Stimulated activated naive CD8-positive, alpha-beta T cell treated with anti-CD3 and anti-CD28 coated beads, Interleukin-15, Interleukin-2, amounts not matched to agents 100 U/mL and 50 U/mL, for 24 hours (primary cell): ENCODE measurements at regions not wholly inside any gene's neighbourhood (a gene's known extent, or its start where the extent isn't known, plus 50 kb on each side); places are given as distances from the start of the nearest gene placed in this dataset.
"Not testable (repeated sequence)": the region's sequence is repeated elsewhere in the genome, so short reads cannot be mapped to it uniquely, and the experiment has no call there.

ENCODE experiments used
- ATAC-seq: fragments of 150-1000 bp; cut with Tn5 transposase; one replicate; pipeline ENCODE4 v1.10.0; 2021
- DNase-seq: peaks from one replicate; pipeline ENCODE4 v3.0.0; 2021

DNA sequence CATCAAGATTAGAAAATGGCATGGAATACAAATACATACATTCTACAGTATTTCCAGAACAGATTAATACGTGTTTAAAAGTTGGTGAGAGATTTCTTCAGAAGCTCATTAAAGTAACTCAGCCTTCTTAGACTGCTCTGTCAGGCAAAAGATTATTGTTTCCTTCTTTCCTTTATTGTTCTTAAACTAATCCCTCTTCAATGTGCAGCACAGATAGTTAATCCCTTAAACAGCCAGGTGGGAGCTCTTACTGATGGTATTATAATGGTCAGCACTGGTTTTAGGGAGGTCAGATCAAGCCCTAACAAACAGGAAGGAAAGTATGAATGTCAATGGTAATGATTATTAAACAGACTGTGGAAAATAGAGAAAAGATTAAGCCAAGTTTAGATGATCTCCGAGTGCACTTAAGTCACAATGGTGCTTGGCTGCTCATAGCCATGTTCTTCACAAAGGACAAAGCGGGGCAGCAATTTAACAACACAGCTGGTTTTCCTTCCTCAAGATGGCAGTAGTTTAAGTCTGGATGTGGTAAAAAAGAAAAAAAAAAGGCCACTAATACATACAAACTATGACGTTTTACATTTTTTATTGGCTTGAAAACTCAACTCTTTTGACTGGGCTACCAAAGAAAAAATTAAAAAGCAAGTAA is 992.6 kb downstream of the PCDH9 start:
- no peak for DNase-seq
- no peak for ATAC-seq

DNA sequence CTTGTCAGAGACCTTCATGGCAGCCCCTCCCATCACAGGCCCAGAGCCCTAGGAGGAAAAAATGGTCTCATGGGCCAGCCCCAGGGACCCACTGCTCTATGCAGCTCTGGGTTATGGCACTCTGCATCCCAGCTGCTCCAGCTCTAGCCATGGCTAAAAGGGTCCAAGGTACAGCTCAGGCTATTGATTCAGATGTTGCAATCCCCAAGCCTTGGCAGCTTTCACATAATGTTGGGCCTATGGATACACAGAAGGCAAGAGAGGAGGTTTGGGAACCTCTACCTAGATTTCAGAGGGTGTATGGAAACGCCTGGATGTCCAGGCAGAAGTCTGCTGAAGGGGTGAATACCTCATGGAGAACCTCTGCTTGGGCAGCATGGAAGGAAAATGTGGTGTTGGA is 996.0 kb downstream of the PCDH9 start:
- no peak for ATAC-seq
- DNase-seq: no peak

DNA sequence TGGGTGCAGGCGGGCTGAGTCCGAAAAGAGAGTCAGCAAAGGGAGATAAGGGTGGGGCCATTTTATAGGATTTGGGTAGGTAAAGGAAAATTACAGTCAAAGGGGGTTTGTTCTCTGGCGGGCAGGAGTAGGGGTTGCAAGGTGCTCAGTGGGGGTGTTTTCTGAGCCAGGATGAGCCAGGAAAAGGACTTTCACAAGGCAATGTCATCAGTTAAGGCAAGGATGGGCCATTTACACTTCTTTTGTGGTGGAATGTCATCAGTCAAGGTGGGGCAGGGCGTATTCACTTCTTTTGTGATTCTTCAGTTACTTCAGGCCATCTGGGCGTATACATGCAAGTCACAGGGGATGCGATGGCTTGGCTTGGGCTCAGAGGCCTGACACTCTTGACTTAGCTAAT is 998.2 kb downstream of the PCDH9 start:
- DNase-seq, ATAC-seq: not testable (repeated sequence)

DNA sequence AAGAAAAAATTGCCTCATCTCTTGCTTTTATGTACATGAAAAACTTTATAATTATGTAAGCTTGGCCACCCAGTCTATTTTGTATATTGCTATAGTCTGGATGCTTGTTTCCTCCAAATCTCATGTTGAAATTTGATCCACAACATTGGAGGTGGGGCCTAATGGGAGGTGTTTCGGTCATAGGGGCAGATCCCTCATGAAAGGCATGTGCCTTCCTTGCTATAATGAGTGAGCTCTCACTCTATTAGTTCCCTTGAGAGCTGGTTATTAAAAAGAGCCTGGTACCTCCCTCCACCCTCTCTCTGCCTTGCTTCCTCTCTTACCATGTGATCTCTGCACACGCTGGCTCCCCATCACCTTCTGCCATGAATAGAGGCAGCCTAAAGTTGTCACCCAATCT is 1005.1 kb downstream of the PCDH9 start:
- DNase-seq (no peak), ATAC-seq (no peak)

DNA sequence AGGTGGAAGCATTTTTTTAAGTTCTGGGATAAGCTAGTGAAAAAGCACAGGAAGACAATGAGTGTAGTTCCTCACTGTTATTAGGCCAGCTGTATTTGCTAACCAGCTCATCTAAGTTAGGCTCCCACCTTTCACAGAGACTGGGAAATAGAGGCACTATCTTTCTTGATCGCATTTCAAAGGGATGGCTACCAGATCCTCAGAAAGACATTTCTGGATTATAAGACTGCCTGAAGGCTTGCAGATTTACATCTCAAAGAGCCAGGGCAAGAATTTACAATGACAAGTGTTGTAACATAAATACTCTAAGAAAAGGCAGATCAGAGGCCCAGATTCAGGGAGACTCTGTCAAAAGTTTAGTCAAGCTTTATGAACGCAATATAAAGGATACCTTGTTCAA is 1005.5 kb downstream of the PCDH9 start:
- DNase-seq: no peak
- ATAC-seq: no peak

DNA sequence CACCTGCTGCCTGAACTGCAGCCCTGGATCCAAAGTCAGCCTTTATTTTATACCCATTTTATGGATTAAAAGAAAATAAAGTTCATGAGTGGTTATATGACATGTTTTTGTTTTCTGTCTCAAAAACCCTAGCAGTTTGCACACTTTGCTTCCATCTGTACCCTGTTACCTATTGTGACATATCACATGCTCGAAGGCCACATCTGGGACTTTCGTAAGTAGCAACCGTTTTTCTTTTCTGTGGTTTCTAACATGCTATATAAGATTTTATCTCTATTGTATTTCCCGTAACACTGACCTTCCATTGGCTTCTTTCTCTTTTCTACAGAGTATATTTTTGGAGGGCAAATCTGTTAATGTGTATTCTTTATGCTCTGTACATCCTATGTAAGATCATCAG is 1007.2 kb downstream of the PCDH9 start:
- ATAC-seq: no peak
- no peak for DNase-seq

DNA sequence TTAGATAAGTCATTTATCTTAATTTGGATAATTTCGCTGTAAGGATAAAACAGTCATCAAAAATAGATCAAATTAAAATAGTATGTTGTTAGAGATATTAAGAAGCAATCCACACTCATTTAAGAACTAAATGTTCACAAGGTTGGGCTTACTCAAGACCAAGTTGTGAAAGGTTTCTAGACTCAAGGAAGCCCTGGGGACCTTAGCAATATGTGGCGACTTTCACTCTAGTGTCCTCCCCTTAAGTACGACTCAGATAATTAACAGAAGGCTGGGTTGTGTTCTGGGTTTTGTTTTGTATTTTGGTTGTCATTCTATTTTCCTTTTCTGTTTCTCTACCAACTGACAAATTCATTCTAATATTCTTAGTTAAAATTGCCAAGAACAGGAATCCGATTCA is 1008.0 kb downstream of the PCDH9 start:
- no peak for ATAC-seq
- no peak for DNase-seq

DNA sequence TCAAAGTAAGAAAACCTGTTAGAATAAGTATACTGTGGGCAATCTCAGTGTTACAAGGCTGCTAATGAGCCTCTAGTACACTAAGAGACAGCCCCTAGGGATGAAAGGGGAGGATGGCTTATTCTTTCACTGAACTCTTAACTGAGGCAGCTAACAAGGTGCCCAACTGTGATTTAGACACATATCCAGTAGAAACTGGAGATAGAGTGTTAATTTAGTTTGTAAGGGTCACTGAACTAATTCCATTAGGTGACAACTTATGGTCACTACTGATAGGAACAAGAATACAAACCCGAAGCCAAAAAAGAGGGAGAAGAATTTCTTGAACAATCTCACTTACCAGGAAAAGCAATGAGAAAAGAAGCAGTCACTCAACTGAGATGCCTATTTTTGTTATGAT is 1010.6 kb downstream of the PCDH9 start:
- ATAC-seq: no peak
- no peak for DNase-seq

DNA sequence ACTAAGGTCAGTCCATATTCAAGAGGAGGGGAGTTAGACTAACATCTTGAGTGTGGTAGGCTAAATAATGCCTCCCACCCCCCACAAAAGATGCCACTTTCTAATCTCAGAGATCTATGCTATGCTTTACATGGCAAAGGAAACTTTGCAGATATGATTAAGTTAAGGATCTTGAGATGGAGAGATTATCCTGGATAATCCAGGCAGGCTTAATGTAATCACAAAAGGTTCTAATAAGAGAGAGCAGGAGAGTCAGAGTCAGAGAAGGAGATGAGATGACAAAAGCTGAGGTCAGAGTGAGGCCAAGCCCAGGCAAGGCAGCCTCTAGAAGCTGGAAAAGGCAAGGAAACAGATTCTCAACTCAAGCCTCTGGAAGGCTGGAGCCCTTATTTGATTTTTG is 1011.6 kb downstream of the PCDH9 start:
- ATAC-seq: no peak
- no peak for DNase-seq

DNA sequence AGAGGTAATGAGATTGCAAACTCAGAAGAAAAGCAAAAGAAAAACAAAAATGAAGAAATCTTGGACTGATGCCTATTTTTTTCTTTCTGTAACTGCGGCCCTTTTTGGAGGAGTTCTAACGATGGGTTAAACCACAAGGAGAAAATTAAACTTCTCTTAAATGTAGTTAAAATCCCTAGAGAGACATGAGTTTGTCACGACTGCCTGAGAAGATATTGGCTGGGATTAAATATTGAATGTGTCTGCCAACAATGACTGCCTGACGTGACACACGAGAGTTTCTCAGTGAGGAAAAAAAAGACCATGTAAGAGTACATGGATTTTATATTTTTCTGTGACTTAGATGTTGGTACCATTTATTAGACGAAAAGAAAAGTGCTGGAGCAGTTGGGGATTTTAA is 1013.4 kb downstream of the PCDH9 start:
- DNase-seq: no peak
- ATAC-seq: no peak

DNA sequence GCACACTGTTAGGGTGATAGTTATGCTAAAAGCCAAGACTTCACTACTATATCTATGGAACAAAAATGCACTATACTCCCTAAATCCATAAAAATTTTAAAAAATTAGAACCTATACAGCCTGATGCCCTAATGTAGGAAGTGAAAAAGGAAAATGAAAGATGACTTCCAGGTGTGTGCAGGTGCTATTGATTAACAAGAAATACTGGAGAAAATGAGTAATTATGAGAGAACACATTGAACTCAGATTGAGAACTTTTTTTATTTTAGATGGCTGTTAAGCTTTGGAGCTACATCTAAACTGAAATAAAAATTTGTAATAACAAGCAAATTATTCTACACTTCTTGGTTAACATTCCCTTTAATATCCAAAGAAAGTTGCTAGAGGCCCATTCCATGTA is 1015.7 kb downstream of the PCDH9 start:
- DNase-seq (no peak), ATAC-seq (no peak)

DNA sequence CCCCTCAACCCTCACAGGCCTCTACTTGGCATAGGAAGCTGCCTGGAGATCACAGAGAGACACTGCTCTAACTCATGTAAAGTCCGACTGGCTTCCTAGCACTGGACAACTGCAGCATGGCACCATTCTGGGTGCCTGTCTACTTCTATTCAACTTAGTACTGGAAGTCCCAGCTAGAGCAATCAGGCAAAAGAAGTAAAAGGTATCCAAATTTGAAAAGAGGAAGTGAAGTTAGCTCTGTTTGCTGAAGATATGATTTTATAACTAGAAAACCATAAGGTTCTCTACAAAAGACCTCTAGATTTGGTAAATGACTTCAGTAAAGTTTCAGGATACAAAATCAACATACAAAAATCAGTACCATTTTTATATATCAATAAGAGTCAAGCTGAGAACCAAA is 1017.6 kb downstream of the PCDH9 start:
- DNase-seq (no peak), ATAC-seq (no peak)

DNA sequence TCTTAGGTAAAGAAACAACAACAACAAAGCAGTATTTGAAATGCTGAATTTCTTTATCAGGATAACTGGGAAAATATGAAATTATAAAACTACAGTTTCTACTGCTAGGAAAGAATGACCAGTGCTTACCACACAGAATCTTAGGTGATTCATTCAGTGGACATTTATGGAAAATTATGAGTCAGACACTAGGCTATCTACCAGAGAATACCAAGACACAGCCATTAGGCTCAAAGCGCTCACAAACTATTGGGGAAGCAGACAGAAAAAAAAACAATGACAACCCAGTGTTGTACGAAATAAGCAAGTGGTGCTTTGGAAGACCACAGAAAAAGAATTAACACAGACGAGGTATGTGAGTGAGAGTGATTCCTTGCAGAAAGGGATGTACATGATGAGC is 1019.5 kb downstream of the PCDH9 start:
- no peak for DNase-seq
- ATAC-seq: no peak

DNA sequence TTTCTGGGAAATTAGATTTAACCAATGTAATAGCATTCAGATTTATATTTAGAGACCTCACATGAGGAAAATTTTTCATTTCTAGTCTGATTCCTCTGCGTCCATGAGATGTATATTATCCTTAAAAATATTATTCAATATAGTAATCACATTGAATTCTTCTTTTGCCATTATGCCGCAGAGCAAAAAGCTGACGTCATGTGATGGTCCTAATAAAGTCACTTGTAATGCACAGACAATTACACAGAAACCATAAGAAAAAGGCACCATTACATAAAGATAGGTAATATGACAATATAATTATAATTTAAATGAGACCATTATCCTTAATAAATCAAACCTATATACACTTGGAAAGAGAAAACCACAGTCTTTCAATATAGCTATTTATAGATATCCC is 1021.5 kb downstream of the PCDH9 start:
- ATAC-seq (no peak), DNase-seq (no peak)

DNA sequence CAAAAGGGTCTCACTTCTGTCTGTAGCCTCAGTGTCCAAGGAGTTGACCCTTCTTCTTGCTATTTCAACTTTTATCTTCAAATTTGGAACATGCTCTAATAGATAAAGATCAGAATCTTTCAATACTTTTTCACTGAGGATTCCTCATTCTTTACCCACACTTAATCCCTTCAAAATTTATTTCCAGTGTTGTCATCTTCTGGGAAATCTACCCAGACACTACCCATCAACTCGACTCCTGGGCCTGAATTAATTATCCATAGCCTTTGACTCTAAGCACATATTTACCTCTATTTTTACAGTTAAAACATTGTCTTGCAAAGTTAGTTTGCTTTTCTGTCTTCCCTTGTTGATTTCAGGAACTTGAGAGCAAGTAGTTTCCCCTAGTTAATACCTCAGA is 1022.5 kb downstream of the PCDH9 start:
- DNase-seq (no peak), ATAC-seq (no peak)

DNA sequence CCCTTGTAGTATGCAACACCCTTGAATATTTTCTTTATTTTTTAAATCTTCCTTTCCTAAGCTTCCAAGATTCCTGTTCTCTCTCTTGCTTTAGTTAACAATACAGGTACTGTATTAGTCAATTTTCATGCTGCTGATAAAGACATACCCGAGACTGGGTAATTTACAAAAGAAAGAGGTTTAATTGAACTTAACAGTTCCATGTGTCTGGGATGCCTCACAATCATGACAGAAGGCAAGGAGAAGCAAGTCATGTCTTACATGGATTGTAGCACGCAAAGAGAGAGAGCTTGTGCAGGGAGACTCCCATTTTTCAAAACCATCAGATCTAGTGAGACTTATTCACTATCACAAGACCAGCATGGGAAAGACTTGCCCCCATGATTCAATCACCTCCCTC is 1024.3 kb downstream of the PCDH9 start:
- DNase-seq (no peak), ATAC-seq (no peak)

DNA sequence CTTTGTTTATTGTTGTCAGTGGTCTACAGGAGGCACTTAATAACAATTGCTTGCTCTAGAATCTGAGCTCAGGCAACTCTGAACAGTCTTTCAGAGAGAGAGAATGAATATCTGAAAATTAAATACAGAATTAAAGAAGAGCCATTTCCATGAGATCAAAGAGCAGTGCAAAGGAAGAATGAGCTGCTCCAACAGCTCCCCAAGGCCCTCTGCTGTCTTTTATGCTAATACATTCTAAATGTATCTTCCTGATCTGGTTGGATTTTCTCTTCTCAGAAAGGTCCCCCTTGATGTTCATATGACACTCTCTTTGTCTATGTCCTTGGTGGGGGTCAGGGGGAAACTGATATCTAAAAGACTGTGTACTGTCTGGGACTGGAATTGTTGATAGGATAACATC is 1029.6 kb downstream of the PCDH9 start:
- no peak for ATAC-seq
- DNase-seq: no peak

DNA sequence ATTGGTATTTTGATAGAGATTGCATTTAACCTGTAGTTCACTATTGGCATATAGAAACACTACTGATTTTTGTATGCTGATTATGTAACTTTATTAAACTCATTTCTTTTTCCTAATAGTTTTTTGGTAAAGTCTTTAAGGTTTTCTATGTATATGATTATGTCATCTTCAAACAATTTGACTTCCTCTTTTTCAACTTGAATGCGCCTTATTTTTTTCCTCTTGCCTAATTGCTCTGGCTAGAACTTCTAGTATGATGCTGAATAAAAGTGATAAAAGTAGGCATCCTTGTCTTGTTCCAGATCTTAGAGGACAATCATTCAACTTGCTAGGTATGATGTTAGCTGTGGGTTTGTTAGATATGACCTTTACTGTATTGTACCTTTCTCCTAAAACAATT is 1034.9 kb downstream of the PCDH9 start:
- no peak for ATAC-seq
- no peak for DNase-seq

DNA sequence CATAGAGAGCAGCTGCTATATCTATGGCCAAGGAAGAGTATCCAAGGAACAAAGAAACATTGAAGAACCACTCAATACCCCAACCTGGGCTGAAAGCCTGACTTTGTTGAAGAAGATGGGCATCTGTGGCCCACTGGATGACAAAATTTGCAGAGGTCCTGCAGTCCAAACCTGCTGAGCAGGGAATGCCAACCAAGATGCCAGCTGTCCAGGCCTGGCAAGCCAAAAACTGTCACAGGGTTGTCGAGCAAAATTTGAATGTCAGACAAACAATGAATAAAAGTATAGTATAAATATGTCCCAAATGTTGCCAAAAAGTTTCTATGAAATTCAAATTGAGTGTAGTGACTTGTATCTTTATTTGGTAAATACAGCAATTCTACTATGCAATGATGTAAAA is 1040.2 kb downstream of the PCDH9 start:
- ATAC-seq (no peak), DNase-seq (no peak)

DNA sequence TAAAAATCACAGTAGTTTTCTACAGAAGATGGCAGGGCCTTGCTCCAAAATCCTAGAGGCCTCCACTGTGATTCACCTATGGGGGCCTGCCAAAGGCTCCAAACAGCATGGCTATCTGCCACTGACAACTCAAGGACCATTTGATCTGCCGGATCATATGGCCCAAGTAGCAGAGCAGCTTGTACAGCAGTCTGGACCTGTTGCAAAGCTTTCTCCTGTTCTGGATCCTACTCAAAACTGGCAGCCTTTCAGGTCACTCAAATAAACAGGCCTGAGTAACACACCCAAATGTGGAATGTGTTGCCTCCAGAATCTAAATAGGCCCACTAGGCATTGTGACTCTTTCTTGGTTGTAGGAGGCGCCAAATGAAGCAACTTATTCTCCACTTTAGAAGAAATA is 1049.3 kb downstream of the PCDH9 start:
- ATAC-seq (no peak), DNase-seq (no peak)

DNA sequence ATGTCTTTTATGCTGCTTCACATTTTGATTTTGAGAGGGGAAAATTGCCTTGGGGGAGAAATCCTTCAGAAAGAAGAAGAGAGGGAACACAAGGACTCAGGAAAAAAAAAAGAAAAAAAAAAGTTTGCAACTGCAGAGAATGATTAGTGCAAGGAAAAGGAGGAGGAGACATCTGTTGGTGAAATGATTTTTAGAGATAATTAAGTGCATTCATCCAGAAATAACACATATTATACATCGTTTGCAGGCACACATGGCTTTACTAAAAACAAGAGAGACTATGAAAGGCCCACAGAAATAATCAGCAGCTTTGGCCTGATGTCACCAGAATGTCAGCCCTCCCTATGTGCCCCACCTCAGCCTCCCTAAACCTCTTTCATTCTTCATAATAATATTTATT is 1058.2 kb downstream of the PCDH9 start:
- no peak for DNase-seq
- ATAC-seq: no peak

DNA sequence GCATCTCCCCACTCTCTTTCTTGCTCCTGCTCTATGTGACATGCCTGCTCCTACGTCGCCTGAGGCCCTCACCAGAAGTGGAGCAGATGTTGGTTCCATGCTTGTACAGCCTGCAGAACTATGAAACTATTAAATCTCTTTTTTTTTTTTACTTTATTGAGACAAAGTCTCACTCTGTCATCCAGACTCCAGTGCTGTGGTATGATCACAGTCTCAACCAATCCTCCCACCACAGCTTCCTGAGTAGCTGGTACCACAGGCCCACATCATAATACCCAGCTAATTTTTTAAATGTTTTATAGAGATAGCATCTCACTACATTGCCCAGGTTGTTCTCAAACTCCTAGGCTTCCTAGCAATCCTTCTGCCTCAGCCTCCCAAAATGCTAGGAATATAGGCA is 1067.7 kb downstream of the PCDH9 start:
- DNase-seq (no peak), ATAC-seq (no peak)

DNA sequence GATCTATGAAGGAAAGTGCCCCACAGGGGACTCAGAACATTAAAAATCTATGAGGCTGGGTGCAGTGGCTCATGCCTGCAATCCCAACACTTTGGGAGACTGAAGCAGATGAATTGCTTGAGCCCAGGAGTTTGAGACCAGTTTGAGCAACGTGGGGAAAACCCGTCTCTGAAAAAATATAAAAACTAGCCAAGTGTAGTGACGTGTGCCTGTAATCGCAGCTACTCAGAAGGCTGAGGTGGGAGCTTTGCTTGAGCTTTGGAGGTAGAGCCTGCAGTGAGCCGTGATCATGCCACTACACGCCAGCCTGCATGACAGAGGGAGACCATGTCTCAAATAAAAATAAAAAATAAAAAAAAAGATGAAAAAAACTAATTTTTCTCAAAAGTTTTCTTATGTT is 1070.6 kb downstream of the PCDH9 start:
- ATAC-seq (no peak), DNase-seq (no peak)

DNA sequence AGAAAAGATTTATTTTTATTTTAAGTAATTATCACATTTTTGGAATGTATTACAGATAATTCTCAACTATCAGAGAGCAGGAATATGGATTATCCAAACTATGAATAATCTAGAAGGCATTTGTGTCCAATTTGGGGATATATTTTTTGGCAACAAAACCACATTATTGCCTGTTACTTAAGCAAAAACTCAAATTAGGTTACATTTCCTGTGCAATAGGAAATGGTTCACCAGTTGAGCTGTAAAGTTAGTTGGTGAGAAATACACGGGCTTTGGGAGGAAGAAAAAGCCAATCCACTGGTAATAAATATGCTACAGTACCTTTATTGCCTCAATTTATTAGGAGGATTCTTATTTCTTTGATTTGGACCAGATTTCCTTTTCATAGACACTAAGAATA is 1075.2 kb downstream of the PCDH9 start:
- no peak for ATAC-seq
- DNase-seq: no peak

DNA sequence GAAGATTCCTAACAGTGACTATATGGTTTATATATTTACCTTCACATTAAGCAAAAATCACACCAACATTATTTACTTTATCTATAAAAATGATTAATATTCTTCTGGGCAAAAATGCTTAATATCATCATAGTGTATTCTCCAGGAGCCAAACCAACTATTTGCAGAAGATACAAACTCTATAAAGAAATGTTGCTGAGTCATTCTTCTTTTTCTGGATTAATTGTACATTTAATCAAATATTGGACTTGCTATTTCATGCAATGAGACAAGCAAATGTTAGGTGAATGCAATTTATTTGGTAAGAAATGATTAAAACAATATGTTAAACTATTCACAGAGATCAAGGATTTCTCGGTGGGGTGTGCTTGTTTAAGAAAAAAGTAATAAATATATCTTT is 1075.8 kb downstream of the PCDH9 start:
- DNase-seq: no peak
- ATAC-seq: no peak
